T follicular helper cell (primary cell): ENCODE measurements at regions not wholly inside any gene's neighbourhood (a gene's known extent, or its start where the extent isn't known, plus 50 kb on each side); places are given as distances from the start of the nearest gene placed in this dataset.
"Not testable (repeated sequence)": the region's sequence is repeated elsewhere in the genome, so short reads cannot be mapped to it uniquely, and the experiment has no call there.

Source experiments
- DNase-seq: peaks from one replicate; pipeline ENCODE4 v3.0.0-alpha.2; 2020; ENCODE audit warnings: low read depth

GRCh38 chr4:26244138-26244537 is 76.7 kb upstream of the RBPJ start:
- DNase-seq = not testable (repeated sequence)

DNA sequence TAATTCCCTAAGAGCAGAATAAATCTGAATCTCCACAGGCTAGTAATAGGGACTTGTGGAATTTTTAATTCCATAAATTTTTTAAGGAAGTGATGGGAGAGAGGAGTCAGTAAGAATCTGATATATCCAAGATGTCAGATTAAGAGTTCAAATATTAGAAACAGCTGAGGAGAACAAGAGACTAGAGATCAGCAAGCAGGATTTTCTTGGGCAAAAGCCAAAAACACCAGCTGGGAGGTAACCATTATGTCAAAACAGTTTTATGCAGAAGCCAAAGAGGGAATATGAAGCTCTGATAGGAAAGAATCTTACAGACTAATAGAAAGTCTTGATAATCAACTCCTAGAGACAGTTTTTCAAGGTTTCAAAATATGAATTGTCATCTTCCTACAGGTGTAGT is 72.2 kb upstream of the RBPJ start:
- no peak for DNase-seq

DNA sequence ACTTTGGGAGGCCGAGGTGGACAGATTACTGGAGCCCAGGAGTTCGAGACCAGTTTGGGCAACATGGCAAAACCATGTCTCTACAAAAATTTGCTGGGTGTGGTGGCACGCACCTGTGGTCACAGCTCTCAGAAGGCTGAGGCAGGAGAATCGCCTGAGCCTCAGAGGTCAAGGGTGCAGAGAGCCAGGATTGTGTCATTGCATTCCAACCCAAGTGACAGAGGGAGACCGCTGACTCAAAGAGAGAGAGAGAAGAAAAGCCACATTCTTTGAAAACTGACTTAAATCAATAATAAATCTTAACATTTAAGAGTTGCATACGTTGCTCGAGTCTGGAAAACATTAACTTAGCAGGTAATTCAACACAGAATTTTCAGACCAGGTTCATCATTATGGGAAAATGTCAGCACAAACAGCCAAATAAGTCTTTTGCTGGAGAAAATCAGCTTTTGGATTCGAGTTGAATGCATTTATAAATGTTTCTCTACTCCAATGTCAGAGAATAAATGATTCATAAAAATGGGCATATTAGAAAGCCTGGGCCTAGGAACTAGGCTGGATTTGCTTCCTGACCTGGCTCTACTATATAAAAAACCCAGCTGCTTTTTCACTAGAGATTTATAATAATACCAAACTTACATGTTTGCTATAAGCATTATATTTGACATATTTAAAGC is 68.3 kb upstream of the RBPJ start:
- no peak for DNase-seq

- DNase-seq = no peak
These were observed 66.8 kb upstream of the RBPJ start for GRCh38 chr4:26253968-26254367.

GRCh38 chr4:26255989-26256388 is 64.8 kb upstream of the RBPJ start:
- no peak for DNase-seq

- not testable (repeated sequence) for DNase-seq
These were observed 63.4 kb upstream of the RBPJ start for GRCh38 chr4:26257444-26257843.

DNA sequence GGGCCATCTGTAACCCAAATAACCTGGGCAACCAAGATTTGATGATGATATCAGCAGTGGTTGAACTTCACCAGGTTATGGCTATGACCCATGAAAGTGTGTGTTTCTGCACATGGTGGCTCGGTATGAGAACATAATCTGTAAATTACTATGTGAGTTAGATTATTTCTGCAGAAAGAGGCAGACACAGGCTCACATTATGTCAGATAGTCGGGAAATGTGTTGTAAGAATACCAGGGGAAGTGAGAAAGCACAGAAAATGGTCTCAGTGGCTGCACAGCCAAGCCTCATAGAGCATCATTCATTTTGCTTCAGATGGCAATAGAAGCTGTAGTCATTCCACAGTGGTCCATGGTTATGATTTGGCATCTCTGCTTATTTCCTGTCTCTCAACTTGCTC is 63.0 kb upstream of the RBPJ start:
- DNase-seq = no peak

DNA sequence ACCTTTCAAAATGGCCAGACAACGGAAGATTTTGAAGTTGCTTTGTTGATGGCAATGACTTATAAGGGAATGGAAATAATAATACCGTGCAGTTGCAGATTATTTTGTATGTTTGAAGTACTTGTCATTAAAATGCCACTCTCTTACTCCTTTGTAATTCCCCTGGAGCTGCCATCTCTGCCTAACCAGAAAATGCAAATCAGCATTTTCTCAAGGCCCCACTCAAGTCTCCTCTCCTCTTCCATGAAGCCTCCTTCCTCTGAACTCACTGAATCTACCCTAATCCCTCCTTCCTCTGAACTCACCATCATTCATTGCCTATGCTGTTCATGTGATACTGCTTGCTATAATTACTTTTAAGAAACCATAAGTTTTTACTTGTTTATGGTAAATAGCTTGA is 60.2 kb upstream of the RBPJ start:
- DNase-seq = no peak

DNA sequence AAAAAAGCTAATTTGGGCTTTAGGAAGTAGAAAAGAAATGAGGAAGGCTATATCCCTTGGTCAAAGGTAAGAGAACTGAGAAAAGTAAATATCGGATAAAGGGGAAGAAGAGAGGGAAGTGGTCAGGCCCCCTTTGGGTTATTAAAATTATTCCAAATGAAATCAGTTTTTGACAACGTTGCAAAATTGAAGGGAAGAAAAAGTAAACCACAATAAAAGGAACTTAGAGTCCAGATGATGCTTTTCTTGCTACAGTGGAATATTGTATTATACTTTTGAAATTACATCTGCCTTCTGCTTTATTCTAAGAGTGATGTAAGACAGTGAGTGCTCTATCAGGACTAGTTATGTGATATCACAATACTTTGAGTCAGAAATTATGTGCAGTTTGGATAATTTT is 59.4 kb upstream of the RBPJ start:
- no peak for DNase-seq

GRCh38 chr4:26263165-26263564 is 57.6 kb upstream of the RBPJ start:
- DNase-seq = no peak

DNA sequence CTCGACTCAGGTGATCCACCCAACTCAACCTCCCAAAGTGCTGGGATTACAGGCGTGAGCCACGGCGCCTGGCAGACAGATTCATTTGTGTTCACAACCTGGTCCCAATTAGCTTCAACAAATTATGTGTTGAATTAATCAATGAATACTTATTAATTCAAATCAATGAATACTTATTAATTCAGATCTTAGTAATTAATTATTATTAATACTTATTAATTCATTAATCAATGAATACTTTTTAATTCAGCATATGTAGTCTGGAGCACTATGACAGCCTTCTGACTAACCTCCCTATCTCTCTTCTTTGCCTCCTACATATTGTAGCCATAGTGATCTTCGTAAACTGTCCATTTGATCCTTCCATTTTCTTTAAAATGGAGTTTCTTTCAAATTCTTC is 56.7 kb upstream of the RBPJ start:
- no peak for DNase-seq

- DNase-seq = no peak
These were observed 53.7 kb upstream of the RBPJ start for GRCh38 chr4:26267087-26267486.

GRCh38 chr4:26268246-26268645 is 52.6 kb upstream of the RBPJ start:
- no peak for DNase-seq

GRCh38 chr4:26269038-26269437 is 51.8 kb upstream of the RBPJ start:
- DNase-seq = no peak
